Panc1 (cell line): ENCODE measurements at regions not wholly inside any gene's neighbourhood (a gene's known extent, or its start where the extent isn't known, plus 50 kb on each side); places are given as distances from the start of the nearest gene placed in this dataset.

ENCODE experiments used
- CTCF ChIP-seq: fragments of 450-650 bp; IDR thresholded peaks from 2 replicates; pipeline ENCODE4 v1.5.1; 2017; ENCODE audit warnings: mild to moderate bottlenecking
- POLR2AphosphoS5 ChIP-seq: IDR thresholded peaks from 2 replicates; pipeline ENCODE4 v1.6.1; 2012; ENCODE audit warnings: mild to moderate bottlenecking, low read depth, low read length, moderate library complexity

GRCh38 chr7:69204943-69205342 lies 393.3 kb upstream of the AUTS2 start:
- TF ChIP-seq CTCF (no peak), POLR2AphosphoS5 (no peak)
